ENCODE measurements at regions not wholly inside any gene's neighbourhood (a gene's known extent, or its start where the extent isn't known, plus 50 kb on each side); places are given as distances from the start of the nearest gene placed in this dataset.

- Histone ChIP-seq H3K9me3 (no peaks in the 10 kb centered on the region), H3K4me2 (no peak overlapping the region), H3K4me1 (ENCODE audit: control insufficient read depth in 1 of 2, insufficient read depth in 2 of 2, low read depth in 1 of 2, low read length in 1 of 2) (no peaks in the 10 kb centered on the region), H3K9ac (no peak overlapping the region), H3K79me2 (ENCODE audit: insufficient read depth) (no peaks in the 10 kb centered on the region), H3K27me3 (ENCODE audit: insufficient read depth) (no peaks in the 10 kb centered on the region), H3K4me3 (ENCODE audit: low read depth in 2 of 2, low read length in 1 of 2) (no peak overlapping the region), H3K36me3 (replicated peaks in 1 of 2; ENCODE audit: control insufficient read depth in 1 of 2, insufficient read depth in 2 of 2, low read length in 1 of 2) (no peaks in the 10 kb centered on the region), H3K27ac (ENCODE audit: low read depth in 2 of 2, low read length in 1 of 2) (no peak overlapping the region), H4K20me1 (ENCODE audit: insufficient read depth) (no peaks in the 10 kb centered on the region), H2AFZ (ENCODE audit: low read depth) (no peak overlapping the region), H3K9me2 (no peaks in the 10 kb centered on the region), H3F3A (replicated peaks; ENCODE audit: insufficient read depth) (no peaks in the 10 kb centered on the region)
- no peak for TF ChIP-seq YY1 (IDR thresholded peaks at IDR 0.05; ENCODE audit: low read depth)
- TF ChIP-seq SIN3A (IDR thresholded peaks at IDR 0.05; ENCODE audit: borderline replicate concordance, low read depth, low read length), result no peak
- TF ChIP-seq EZH2phosphoT487 (IDR thresholded peaks at IDR 0.05; ENCODE audit: borderline replicate concordance, low read depth), result no peak
- TF ChIP-seq USF1 (IDR thresholded peaks at IDR 0.05; ENCODE audit: borderline replicate concordance, low read depth), result no peak
- TF ChIP-seq CTCF (IDR thresholded peaks at IDR 0.05), result no peak
- no peak for TF ChIP-seq IRF3 (IDR thresholded peaks at IDR 0.05; ENCODE audit: low read depth, low read length)
- no peak for TF ChIP-seq RFX5 (IDR thresholded peaks at IDR 0.05; ENCODE audit: low read length)
- no peak for TF ChIP-seq ZBTB33 (IDR thresholded peaks at IDR 0.05; ENCODE audit: borderline replicate concordance, low read depth)
- no peak for TF ChIP-seq FOXM1 (IDR thresholded peaks at IDR 0.05; ENCODE audit: low read depth)
- no peak for TF ChIP-seq NRF1 (IDR thresholded peaks at IDR 0.05; ENCODE audit: low read depth, low read length)
- no peak for DNase-seq
- WGBS (ENCODE audit: low lambda C conversion rate), result 72% methylated on average over 3 of the region's 3 CpGs
- POLR2A ChIA-PET, result no interaction called here
- CTCF ChIA-PET, result no interaction called here
These were observed 290.2 kb downstream of the SHQ1 start for GRCh38 chr3:72558001-72558400.

- no peaks in the 10 kb centered on the region for H4K20me1 ChIP-seq (ENCODE audit: insufficient read depth)
- no peaks in the 10 kb centered on the region for H3K9me2 ChIP-seq
- no peaks in the 10 kb centered on the region for H3K36me3 ChIP-seq (replicated peaks in 1 of 2; ENCODE audit: control insufficient read depth in 1 of 2, insufficient read depth in 2 of 2, low read length in 1 of 2)
- H3K9ac ChIP-seq, result no peak overlapping the region
- POLR2A ChIA-PET, result no interaction called here
- H3K79me2 ChIP-seq (ENCODE audit: insufficient read depth), result no peaks in the 10 kb centered on the region
- H2AFZ ChIP-seq (ENCODE audit: low read depth), result no peak overlapping the region
- H3F3A ChIP-seq (replicated peaks; ENCODE audit: insufficient read depth), result no peaks in the 10 kb centered on the region
- H3K4me1 ChIP-seq (ENCODE audit: control insufficient read depth in 1 of 2, insufficient read depth in 2 of 2, low read depth in 1 of 2, low read length in 1 of 2), result no peaks in the 10 kb centered on the region
- WGBS (ENCODE audit: low lambda C conversion rate), result 61% methylated on average over 4 of the region's 4 CpGs
- H3K4me2 ChIP-seq, result no peak overlapping the region
- H3K4me3 ChIP-seq (ENCODE audit: low read depth in 2 of 2, low read length in 1 of 2), result no peak overlapping the region
- no peak overlapping the region for H3K27ac ChIP-seq (ENCODE audit: low read depth in 2 of 2, low read length in 1 of 2)
- no peak for DNase-seq
- H3K9me3 ChIP-seq, result no peaks in the 10 kb centered on the region
- CTCF ChIA-PET, result no interaction called here
- H3K27me3 ChIP-seq (ENCODE audit: insufficient read depth), result no peaks in the 10 kb centered on the region; the same call in 1 of the 2 replicates
- TF ChIP-seq SIN3A (IDR thresholded peaks at IDR 0.05; ENCODE audit: borderline replicate concordance, low read depth, low read length), result no peak
- TF ChIP-seq EZH2phosphoT487 (IDR thresholded peaks at IDR 0.05; ENCODE audit: borderline replicate concordance, low read depth), result no peak
- no peak for TF ChIP-seq ELF1 (IDR thresholded peaks at IDR 0.05)
- TF ChIP-seq USF1 (IDR thresholded peaks at IDR 0.05; ENCODE audit: borderline replicate concordance, low read depth), result no peak
- TF ChIP-seq MXI1 (IDR thresholded peaks at IDR 0.05; ENCODE audit: low read depth, low read length), result no peak
- TF ChIP-seq TAF1 (IDR thresholded peaks at IDR 0.05; ENCODE audit: borderline replicate concordance, low read depth, low read length), result no peak
- no peak for TF ChIP-seq GATA2 (CRISPR knock-in tag; IDR thresholded peaks at IDR 0.05)
- no peak for TF ChIP-seq TCF12 (IDR thresholded peaks at IDR 0.05)
- TF ChIP-seq EP300 (IDR thresholded peaks at IDR 0.05; ENCODE audit: borderline replicate concordance in 1 of 2, low read depth in 1 of 2, low read length in 1 of 2), result no peak
- no peak for TF ChIP-seq SMC3 (IDR thresholded peaks at IDR 0.05; ENCODE audit: low read depth, low read length)
- TF ChIP-seq ZBTB33 (IDR thresholded peaks at IDR 0.05; ENCODE audit: borderline replicate concordance, low read depth), result no peak
These were observed 292.5 kb downstream of the SHQ1 start for GRCh38 chr3:72555714-72556113.
